Thyroid gland (tissue), 4 donors: ENCODE measurements at regions not wholly inside any gene's neighbourhood (a gene's known extent, or its start where the extent isn't known, plus 50 kb on each side); places are given as distances from the start of the nearest gene placed in this dataset.

ENCODE experiments used
- DNase-seq, 2 donors: peaks; one replicate each; pipeline ENCODE4 v3.0.0-alpha.2; 2019
- H3K27ac ChIP-seq, 3 donors: fragments of 200-600 bp; sonication (generic); 1 replicate in 2 of 3; 2 replicates in 1 of 3; pipeline ENCODE4 v1.5.1; 2016 to 2019; ENCODE audit warnings: mild to moderate bottlenecking in 1 of 3, moderate library complexity in 1 of 3
- H3K27me3 ChIP-seq: fragments of 200-600 bp; sonication (generic); one replicate; pipeline ENCODE4 v1.5.1; 2019
- H3K36me3 ChIP-seq, 2 donors: fragments of 200-600 bp; sonication (generic); one replicate each; pipeline ENCODE4 v1.5.1; 2016 to 2019
- H3K4me1 ChIP-seq, 2 donors: fragments of 200-600 bp; sonication (generic); one replicate each; pipeline ENCODE4 v1.5.1; 2017 to 2019
- H3K4me3 ChIP-seq, 3 donors: fragments of 200-600 bp; sonication (generic); replicated peaks in 1 of 3; 1 replicate in 2 of 3; 2 replicates in 1 of 3; pipeline ENCODE4 v1.5.1; 2016; ENCODE audit warnings: mild to moderate bottlenecking in 1 of 3
- H3K9me3 ChIP-seq: fragments of 200-600 bp; sonication (generic); one replicate; pipeline ENCODE4 v1.5.1; 2017
- CTCF ChIP-seq, 6 experiments: fragments of 200-600 bp in 3 of 6; fragments of 450-650 bp in 3 of 6; sonication (generic) in 3 of 6; IDR thresholded peaks; one replicate each; pipeline ENCODE4 v1.5.1; 2016 to 2019; ENCODE audit warnings: antibody characterized with exemption in 6 of 6, mild to moderate bottlenecking in 2 of 6, inconsistent platforms in 1 of 6, moderate library complexity in 1 of 6
- POLR2A ChIP-seq, 2 donors: fragments of 450-650 bp; IDR thresholded peaks; one replicate each; pipeline ENCODE4 v1.6.1; 2017; ENCODE audit warnings: antibody characterized with exemption in 2 of 2, mild to moderate bottlenecking in 2 of 2, moderate library complexity in 1 of 2
- WGBS, 2 donors: methylation state at CpG; one replicate each; pipeline ENCODE4 v1.1.5; 2017; 5-methylcytosine and 5-hydroxymethylcytosine counted together
- intact Hi-C: fragments of 100-400 bp; cut with DNase I; formaldehyde crosslinking; loops from one replicate; pipeline ENCODE4 v1.15.1; 2023

GRCh38 chr6:12618296-12618695 lies 98.3 kb upstream of the PHACTR1 start:
- Histone ChIP-seq H3K4me1 (no peaks in the 10 kb centered on the region), H3K27ac (no peak overlapping the region), H3K36me3 (no peaks in the 10 kb centered on the region), H3K4me3 (no peak overlapping the region), H3K27me3 (no peaks in the 10 kb centered on the region), H3K9me3 (no peaks in the 10 kb centered on the region)
- no peak for TF ChIP-seq POLR2A (IDR thresholded peaks at IDR 0.05)
- TF ChIP-seq CTCF (IDR thresholded peaks at IDR 0.05), result no peak
- no peak for DNase-seq
- WGBS, 2 donors, result 76 to 77% methylated on average over 6 of the region's 6 CpGs
- intact Hi-C loops, result no loop called here

- H3K27me3 ChIP-seq, result no peaks in the 10 kb centered on the region
- no peaks in the 10 kb centered on the region for H3K36me3 ChIP-seq
- intact Hi-C loops, result no loop called here
- WGBS, 2 donors, result 78 to 83% methylated on average over 5 of the region's 5 CpGs
- TF ChIP-seq POLR2A (IDR thresholded peaks at IDR 0.05) (no peak), CTCF (IDR thresholded peaks at IDR 0.05) (no peak)
- H3K4me1 ChIP-seq, result no peaks in the 10 kb centered on the region
- no peaks in the 10 kb centered on the region for H3K9me3 ChIP-seq
- H3K27ac ChIP-seq, result no peak overlapping the region
- H3K4me3 ChIP-seq, result no peak overlapping the region
- no peak for DNase-seq
These were observed 94.8 kb upstream of the PHACTR1 start for GRCh38 chr6:12621754-12622153.

- DNase-seq, result no peak
- Histone ChIP-seq H3K4me1 (no peaks in the 10 kb centered on the region), H3K27ac (no peak overlapping the region), H3K4me3 (no peak overlapping the region), H3K27me3 (no peaks in the 10 kb centered on the region), H3K9me3 (no peaks in the 10 kb centered on the region), H3K36me3 (no peaks in the 10 kb centered on the region)
- intact Hi-C loops, result no loop called here
- TF ChIP-seq CTCF (IDR thresholded peaks at IDR 0.05) (no peak), POLR2A (IDR thresholded peaks at IDR 0.05) (no peak)
These were observed 94.0 kb upstream of the PHACTR1 start for GRCh38 chr6:12622566-12622965.

- intact Hi-C loops, result no loop called here
- Histone ChIP-seq H3K36me3 (no peaks in the 10 kb centered on the region), H3K27ac (no peak overlapping the region), H3K9me3 (no peaks in the 10 kb centered on the region), H3K27me3 (no peaks in the 10 kb centered on the region), H3K4me1 (no peaks in the 10 kb centered on the region), H3K4me3 (no peak overlapping the region)
- TF ChIP-seq CTCF (IDR thresholded peaks at IDR 0.05) (no peak), POLR2A (IDR thresholded peaks at IDR 0.05) (no peak)
- WGBS, 2 donors, result 81 to 82% methylated on average over 5 of the region's 5 CpGs
- DNase-seq, result no peak
These were observed 92.3 kb upstream of the PHACTR1 start for GRCh38 chr6:12624142-12624837.

GRCh38 chr6:12627053-12627452 lies 89.5 kb upstream of the PHACTR1 start:
- H3K27me3 ChIP-seq, result no peaks in the 10 kb centered on the region
- WGBS, 2 donors, result 95 to 100% methylated on average over 1 of the region's 1 CpG
- TF ChIP-seq POLR2A (IDR thresholded peaks at IDR 0.05), result no peak
- no peak for TF ChIP-seq CTCF (IDR thresholded peaks at IDR 0.05)
- no peak overlapping the region for H3K27ac ChIP-seq
- H3K9me3 ChIP-seq, result no peaks in the 10 kb centered on the region
- DNase-seq, result no peak
- no peak overlapping the region for H3K4me3 ChIP-seq
- no peaks in the 10 kb centered on the region for H3K4me1 ChIP-seq
- intact Hi-C loops, result no loop called here
- H3K36me3 ChIP-seq, result no peaks in the 10 kb centered on the region
